NB4 (cell line): ENCODE measurements at regions not wholly inside any gene's neighbourhood (a gene's known extent, or its start where the extent isn't known, plus 50 kb on each side); places are given as distances from the start of the nearest gene placed in this dataset.

Experiments used
- CTCF ChIP-seq: IDR thresholded peaks from one replicate; pipeline ENCODE4 v1.5.1; 2012; ENCODE audit warnings: low read depth, low read length
- MAX ChIP-seq: IDR thresholded peaks from 2 replicates; pipeline ENCODE4 v1.6.1; 2011; ENCODE audit warnings: low read depth, low read length
- MYC ChIP-seq: IDR thresholded peaks from 2 replicates; pipeline ENCODE4 v1.6.1; 2011; ENCODE audit warnings: low read depth, low read length
- POLR2A ChIP-seq: IDR thresholded peaks from 2 replicates; pipeline ENCODE4 v1.6.1; 2011; ENCODE audit warnings: mild to moderate bottlenecking; ENCODE audit not compliant: insufficient read length; ENCODE audit errors: extremely low read depth

GRCh38 chr3:194265996-194266964 lies 84.8 kb downstream of the CPN2 start:
- no peak for TF ChIP-seq CTCF
- TF ChIP-seq MAX: no peak
- no peak for TF ChIP-seq POLR2A
- TF ChIP-seq MYC: no peak
